Bronchial epithelial cell (primary cell): ENCODE measurements at regions not wholly inside any gene's neighbourhood (a gene's known extent, or its start where the extent isn't known, plus 50 kb on each side); places are given as distances from the start of the nearest gene placed in this dataset.

Experiments
- DNase-seq: peaks from one replicate; pipeline ENCODE4 v3.0.0-alpha.2; 2010; ENCODE audit warnings: low read depth
- FAIRE-seq: peaks from 2 replicates; lab custom pipeline; 2011; peaks lifted over from hg19 to GRCh38; lab: Jason Lieb, UNC
- H3K27me3 ChIP-seq: 2 replicates; pipeline ENCODE4 v1.5.1; 2011; ENCODE audit warnings: low read length; ENCODE audit not compliant: control insufficient read depth, insufficient read depth
- H3K36me3 ChIP-seq: 2 replicates; pipeline ENCODE4 v1.5.1; 2011; ENCODE audit warnings: low read length; ENCODE audit not compliant: control insufficient read depth, insufficient read depth
- H3K4me3 ChIP-seq: 2 replicates; pipeline ENCODE4 v1.5.1; 2011; ENCODE audit warnings: mild to moderate bottlenecking, low read depth, low read length, control low read depth
- CTCF ChIP-seq: IDR thresholded peaks from 2 replicates; pipeline ENCODE4 v1.5.1; 2011; ENCODE audit warnings: mild to moderate bottlenecking, moderate library complexity, low read length, control low read depth, inconsistent platforms; ENCODE audit not compliant: insufficient read depth, severe bottlenecking

- Histone ChIP-seq H3K4me3 (no peak overlapping the region), H3K36me3 (no peaks in the 10 kb centered on the region), H3K27me3 (no peaks in the 10 kb centered on the region)
- TF ChIP-seq CTCF: peak; percentile 46
- FAIRE-seq (no peak), DNase-seq (peak; percentile 10)
Observed at GRCh38 chr4:175253184-175253902, 335.2 kb downstream of the ADAM29 start.

- FAIRE-seq (no peak), DNase-seq (no peak)
- Histone ChIP-seq H3K36me3 (no peaks in the 10 kb centered on the region), H3K27me3 (no peaks in the 10 kb centered on the region), H3K4me3 (no peak overlapping the region)
- TF ChIP-seq CTCF: no peak
Observed at GRCh38 chr4:175263537-175263936, 345.4 kb downstream of the ADAM29 start.

GRCh38 chr4:175271010-175271630 is 353.0 kb downstream of the ADAM29 start:
- Histone ChIP-seq H3K4me3 (no peak overlapping the region), H3K27me3 (no peaks in the 10 kb centered on the region), H3K36me3 (no peaks in the 10 kb centered on the region)
- DNase-seq (no peak), FAIRE-seq (no peak)
- no peak for TF ChIP-seq CTCF

- TF ChIP-seq CTCF: no peak
- H3K4me3 ChIP-seq: no peak overlapping the region
- H3K27me3 ChIP-seq: no peaks in the 10 kb centered on the region
- DNase-seq: peak; percentile 18
- FAIRE-seq: no peak
- H3K36me3 ChIP-seq: no peaks in the 10 kb centered on the region
Observed at GRCh38 chr4:175273995-175274753, 356.0 kb downstream of the ADAM29 start.

- no peak overlapping the region for H3K4me3 ChIP-seq
- no peaks in the 10 kb centered on the region for H3K36me3 ChIP-seq
- H3K27me3 ChIP-seq: no peaks in the 10 kb centered on the region
- no peak for TF ChIP-seq CTCF
- no peak for FAIRE-seq
- no peak for DNase-seq
Observed at GRCh38 chr4:175277816-175278215, 359.7 kb downstream of the ADAM29 start.
